ENCODE measurements at regions not wholly inside any gene's neighbourhood (a gene's known extent, or its start where the extent isn't known, plus 50 kb on each side); places are given as distances from the start of the nearest gene placed in this dataset.

- no peak overlapping the region for H3K4me3 ChIP-seq (ENCODE audit: control insufficient read depth, low read depth, low read length)
- TF ChIP-seq CTCF (IDR thresholded peaks at IDR 0.05; ENCODE audit: control insufficient read depth, insufficient read depth, low read depth, low read length, missing control alignments), result no peak
- DNase-seq (ENCODE audit: low read depth), result no peak
These were observed 595.8 kb upstream of the CADM1 start for GRCh38 chr11:116100016-116100415.

- no peak for DNase-seq (ENCODE audit: low read depth)
- TF ChIP-seq CTCF (IDR thresholded peaks at IDR 0.05; ENCODE audit: control insufficient read depth, insufficient read depth, low read depth, low read length, missing control alignments), result no peak
- H3K4me3 ChIP-seq (ENCODE audit: control insufficient read depth, low read depth, low read length), result no peak overlapping the region
These were observed 595.3 kb upstream of the CADM1 start for GRCh38 chr11:116099541-116099940.

- DNase-seq (ENCODE audit: low read depth), result no peak
- no peak overlapping the region for H3K4me3 ChIP-seq (ENCODE audit: control insufficient read depth, low read depth, low read length)
- TF ChIP-seq CTCF (IDR thresholded peaks at IDR 0.05; ENCODE audit: control insufficient read depth, insufficient read depth, low read depth, low read length, missing control alignments), result no peak
These were observed 592.2 kb upstream of the CADM1 start for GRCh38 chr11:116096272-116096995.

GRCh38 chr11:116093481-116094270 lies 589.5 kb upstream of the CADM1 start:
- TF ChIP-seq CTCF (IDR thresholded peaks at IDR 0.05; ENCODE audit: control insufficient read depth, insufficient read depth, low read depth, low read length, missing control alignments), result no peak
- no peak overlapping the region for H3K4me3 ChIP-seq (ENCODE audit: control insufficient read depth, low read depth, low read length)
- DNase-seq (ENCODE audit: low read depth), result no peak

- DNase-seq (ENCODE audit: low read depth), result no peak
- H3K4me3 ChIP-seq (ENCODE audit: control insufficient read depth, low read depth, low read length), result no peak overlapping the region
- TF ChIP-seq CTCF (IDR thresholded peaks at IDR 0.05; ENCODE audit: control insufficient read depth, insufficient read depth, low read depth, low read length, missing control alignments), result no peak
These were observed 588.9 kb upstream of the CADM1 start for GRCh38 chr11:116093065-116093464.

- no peak overlapping the region for H3K4me3 ChIP-seq (ENCODE audit: control insufficient read depth, low read depth, low read length)
- TF ChIP-seq CTCF (IDR thresholded peaks at IDR 0.05; ENCODE audit: control insufficient read depth, insufficient read depth, low read depth, low read length, missing control alignments), result no peak
- no peak for DNase-seq (ENCODE audit: low read depth)
These were observed 582.2 kb upstream of the CADM1 start for GRCh38 chr11:116086426-116086825.

All from AG09309 (cell line).